ENCODE measurements at regions not wholly inside any gene's neighbourhood (a gene's known extent, or its start where the extent isn't known, plus 50 kb on each side); places are given as distances from the start of the nearest gene placed in this dataset.

DNA sequence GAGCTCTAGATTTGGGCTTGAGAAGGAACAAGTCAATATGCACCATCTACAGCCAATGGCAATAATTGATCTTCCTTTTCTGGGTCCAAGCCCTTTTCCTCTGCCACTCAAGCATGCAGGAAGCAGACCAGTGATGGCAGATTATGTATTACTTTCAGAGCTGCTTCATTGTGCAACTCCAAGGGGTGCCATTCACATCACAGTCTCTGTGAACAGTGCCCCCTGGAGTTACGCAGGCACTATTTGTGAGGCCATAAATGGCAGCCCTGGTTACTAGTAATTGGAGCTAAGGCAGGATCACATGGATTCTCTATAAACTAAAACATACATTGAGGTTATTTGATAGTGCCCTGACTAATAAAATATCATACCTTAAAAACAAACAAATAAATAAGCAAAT, 313.4 kb upstream of the SLC7A11 start:
- DNase-seq = no peak

DNA sequence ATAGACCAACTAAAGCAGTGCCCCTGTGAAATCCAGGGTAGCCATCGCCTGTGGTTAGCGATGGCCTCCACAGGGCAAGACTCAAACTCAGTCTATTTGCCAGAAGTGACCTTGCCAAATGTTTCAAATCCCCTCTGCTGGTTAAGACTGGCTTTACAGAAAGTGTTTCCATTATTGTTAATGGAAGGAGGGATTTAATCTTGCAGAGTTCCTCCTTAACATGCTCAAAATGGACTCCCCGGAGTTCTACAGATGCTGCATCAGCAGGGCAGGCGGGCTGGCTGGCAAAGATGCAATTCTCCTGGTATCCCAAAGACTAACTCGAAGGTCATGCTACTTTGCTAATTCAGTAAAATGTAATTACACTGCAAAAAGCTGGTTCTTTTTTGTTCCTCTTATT, 313.0 kb upstream of the SLC7A11 start:
- no peak for DNase-seq

DNA sequence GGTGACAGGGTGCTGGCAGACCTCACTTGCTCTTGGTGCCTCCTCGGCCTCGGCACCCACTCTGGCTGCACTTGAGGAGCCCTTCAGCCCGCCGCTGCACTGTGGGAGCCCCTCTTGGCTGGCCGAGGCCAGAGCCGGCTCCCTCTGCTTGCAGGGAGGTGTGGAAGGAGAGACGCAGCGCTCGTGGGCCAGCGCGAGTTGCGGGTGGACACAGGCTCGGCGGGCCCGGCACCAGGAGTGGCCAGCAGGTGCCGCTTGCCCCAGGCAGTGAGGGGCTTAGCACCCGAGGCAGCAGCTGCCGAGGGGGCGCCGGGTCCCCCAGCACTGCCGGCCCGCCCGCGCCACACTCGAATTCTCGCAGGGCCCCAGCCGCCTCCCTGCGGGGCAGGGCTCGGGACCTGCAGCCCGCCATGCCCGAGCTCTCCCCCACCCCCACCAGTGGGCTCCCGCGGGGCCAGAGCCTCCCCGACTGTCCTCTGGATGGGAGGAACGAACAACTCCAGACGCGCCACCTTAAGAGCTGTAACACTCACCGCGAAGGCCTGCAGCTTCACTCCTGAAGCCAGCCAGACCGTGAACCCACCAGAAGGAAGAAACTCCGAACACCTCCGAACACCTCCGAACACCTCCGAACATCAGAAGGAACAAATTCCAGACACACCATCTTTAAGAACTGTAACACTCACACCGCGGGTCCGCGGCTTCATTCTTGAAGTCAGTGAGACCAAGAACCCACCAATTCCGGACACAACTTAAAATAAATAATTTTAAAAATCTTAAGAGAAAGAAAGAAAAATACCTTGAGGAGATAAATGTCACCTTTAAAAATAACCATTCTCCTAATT, 311.1 kb upstream of the SLC7A11 start:
- no peak for DNase-seq

DNA sequence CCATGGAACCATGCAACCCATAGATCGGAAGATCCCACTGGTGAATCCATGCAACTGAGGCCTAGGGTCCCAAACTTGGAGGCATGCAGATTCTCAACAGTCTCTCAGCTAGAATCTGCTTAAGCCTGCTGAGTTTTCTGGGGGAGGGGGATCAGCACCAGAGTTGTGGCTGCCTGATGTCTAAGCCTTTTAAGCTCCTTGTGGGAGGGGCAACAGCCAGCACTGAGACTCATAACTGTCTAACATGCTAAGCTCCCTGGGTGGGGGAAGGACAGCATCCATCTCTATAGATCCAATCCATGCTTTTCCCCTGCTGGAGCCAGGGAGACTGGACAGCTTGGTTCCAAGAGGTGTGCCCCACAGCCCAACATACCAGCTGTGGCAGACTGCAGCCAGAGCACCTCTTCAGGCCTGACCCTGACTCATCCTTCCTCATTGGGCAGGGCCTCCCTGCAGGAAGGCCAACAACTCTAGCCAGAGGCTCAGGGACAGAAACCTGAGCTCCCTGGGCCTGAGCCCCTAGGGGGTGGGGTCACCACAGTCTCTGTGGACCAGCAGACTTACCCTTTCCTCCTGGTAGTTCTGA, 300.1 kb upstream of the SLC7A11 start:
- DNase-seq = no peak

DNA sequence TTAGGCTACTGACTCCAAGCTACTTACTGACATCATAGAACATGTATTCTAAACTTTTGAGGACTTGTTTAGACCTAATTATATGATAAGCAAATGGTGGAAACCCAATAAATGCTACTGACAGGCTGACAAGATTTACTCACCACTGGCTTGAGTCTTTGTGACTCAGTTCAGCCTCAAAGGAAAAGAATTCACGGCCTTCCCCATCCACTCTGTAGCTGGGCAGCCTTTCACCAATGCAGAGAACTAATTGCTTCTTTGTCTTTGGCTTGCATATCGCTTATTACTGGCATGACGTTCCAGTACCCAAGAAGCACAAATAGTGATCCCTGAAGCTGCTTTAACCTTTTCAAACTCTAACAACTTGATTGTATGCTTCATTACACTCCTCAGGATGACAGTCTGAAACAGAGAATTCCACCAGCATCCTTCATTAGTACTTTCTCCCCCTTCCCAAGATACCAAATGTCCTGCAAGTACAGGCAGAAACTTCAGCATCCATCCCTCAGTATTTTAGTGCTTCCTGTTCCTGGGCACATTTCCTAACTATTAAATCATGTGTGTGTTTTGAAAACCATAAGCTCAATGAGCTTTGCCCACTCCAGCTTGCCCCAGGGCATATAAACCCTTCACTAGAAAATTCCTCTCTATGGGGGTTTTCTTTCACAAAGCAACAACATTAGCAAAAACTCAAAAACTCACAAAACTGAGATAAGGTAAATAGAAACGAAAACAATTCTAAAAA, 298.1 kb upstream of the SLC7A11 start:
- DNase-seq = no peak

DNA sequence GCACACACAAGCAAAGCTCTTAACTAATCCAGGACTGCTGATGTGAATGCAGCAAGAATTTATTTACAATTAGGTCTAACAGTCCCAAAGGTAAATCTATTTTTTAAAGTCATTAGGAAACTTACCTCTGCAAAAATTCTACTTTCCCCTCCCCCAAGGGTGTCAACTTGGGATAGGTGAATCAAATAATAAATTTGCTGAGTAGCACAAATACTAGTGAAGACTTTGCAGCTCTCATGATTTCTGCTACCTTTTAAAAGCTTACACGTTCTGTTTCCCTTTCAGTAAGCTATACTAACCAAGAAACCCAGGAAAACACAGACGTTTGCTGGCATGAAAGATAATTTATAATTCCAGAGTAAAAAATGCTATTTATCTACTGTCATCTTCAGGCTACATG, 296.6 kb upstream of the SLC7A11 start:
- DNase-seq = no peak

DNA sequence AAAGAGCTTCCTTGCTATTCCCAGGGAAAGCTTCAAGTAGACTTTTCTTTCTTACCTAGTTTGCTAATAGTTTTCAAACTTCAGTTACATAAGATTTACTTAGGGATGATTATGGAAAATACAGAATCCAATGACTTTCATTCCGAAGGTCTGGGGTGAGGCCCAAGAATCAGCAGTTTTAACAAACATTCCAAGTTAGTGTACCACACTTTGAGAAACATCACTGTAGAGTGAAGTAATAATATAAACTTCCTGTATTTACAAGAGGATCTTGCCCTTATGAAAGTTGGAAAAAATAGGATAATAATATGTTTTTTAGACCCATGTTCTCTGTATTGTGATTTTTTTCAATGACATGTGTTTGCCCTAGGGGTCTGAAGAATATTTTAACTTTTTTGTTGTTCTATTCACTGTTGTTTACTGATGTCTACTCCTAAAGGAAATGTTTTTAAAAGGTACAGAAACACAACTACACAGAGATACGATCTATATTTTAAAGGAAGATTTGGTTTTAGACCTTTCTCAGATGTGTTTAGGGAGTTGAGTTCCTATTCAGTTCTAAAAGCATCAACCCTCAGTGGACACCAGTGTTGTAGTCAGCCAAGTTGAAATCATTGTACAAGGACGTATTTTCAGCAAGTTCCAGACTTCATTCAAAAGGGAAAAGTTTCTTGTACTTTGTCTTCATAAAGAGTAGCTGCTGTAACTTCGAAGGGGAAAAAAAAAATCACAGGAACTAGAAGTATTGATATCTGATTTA, 295.8 kb upstream of the SLC7A11 start:
- no peak for DNase-seq

DNA sequence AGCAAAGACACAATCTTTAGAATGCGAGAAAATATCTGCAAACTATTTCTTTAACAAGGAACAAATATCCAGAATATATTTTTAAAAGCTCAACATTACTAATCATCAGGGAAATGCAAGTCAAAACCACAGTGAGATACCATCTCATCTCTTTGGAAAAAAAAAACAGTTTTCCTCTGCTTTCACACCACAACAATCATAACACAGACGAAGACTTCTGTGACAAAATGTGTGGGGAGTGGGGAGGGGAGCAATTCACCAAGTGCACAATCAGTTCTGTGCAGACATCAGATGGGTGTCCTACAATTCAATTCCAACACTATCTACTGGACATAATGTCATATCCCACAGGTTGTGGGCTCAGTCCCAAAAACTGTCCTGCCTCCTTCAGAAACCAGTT, 293.2 kb upstream of the SLC7A11 start:
- DNase-seq = no peak

DNA sequence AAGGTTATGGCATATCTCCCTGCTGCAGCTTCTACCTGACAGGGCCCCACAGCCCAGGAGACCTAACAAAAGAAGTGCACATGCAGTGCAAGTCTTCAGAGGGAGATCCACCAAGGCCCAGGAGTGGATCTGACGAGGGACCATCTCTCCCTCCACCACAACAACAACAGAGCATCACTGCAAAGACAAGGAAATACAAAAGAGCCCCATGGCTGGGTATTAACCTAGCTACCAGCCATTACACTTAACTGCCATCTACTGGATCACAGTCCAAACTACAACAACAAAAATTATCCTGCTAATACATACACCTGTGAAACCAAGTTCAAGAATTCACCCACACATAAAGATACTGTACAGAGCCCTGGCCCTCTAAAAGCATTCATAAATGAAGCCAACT, 280.2 kb upstream of the SLC7A11 start:
- no peak for DNase-seq

DNA sequence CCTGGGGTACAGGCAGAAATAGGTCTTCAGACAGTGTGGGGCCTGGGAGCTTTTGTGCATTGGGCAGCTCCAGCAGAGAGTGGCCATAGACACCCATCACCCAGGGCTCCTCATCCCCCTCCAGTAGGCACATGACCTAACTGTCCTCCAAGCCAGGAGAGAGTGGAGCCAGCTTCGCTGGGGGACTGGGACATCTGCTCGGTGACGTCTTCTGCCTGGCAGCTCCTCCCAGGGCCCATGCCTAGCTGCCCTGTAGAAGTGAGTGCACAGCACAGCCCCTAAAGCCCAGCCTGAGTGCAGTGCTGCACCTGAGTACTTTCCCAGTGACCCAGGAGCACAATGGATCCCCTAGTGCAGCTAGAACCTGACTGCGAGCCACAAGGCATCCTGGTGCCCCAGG, 279.7 kb upstream of the SLC7A11 start:
- no peak for DNase-seq

DNA sequence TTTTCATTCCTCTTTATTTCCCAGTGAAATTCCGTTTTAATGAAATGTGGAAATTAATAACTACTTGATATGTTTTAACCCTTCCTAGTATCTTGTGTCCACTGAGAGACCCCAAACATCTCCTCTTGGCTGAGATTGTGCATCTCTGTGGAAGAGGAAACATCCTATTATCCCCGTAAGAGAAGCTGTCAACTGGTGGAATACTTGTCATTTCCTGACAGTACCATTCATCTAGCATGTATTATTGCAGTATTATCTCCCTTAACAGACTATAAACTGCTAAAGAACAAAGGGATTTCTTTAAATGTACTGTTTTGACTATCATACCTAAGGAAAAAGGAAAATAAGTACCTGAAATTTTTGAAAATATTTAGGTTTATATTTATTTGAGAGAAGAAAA, 277.3 kb upstream of the SLC7A11 start:
- no peak for DNase-seq

DNA sequence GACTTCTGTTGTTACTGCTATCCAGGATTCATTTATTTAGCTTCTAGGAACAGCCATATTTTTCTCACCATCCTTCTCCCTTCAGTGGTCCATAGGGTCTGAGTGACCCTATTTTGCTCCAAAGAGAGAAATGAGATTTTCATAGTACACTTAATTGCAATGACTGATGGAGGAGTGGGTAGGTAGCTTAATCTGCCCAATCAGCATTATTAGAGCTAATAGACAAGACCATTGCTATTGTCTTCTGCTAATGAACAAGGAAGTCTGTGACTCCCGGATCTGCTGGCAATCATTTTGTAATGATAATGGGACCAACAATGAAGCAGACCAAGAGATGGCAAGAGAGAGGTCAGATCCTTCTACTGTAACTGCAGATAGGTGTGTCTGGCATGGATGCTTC, 271.4 kb upstream of the SLC7A11 start:
- DNase-seq = no peak

DNA sequence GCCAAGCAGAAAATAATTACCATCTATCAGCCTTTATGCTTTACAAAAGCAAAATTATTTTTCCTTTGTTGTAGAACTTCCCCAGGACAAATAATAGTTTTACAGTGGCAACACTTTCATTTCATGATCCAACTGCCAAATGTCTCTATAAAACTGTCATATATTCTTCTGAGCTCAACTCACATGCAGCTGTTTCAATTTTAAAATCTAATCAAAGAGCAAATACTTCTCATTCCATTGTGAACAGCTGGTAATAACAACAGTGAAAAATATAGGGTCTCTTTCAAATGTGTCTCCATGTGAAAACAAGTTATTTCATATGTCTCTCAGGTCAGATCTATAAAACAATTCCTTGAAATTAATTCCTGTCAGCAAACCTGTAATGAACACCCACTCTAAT, 270.6 kb upstream of the SLC7A11 start:
- DNase-seq = no peak

DNA sequence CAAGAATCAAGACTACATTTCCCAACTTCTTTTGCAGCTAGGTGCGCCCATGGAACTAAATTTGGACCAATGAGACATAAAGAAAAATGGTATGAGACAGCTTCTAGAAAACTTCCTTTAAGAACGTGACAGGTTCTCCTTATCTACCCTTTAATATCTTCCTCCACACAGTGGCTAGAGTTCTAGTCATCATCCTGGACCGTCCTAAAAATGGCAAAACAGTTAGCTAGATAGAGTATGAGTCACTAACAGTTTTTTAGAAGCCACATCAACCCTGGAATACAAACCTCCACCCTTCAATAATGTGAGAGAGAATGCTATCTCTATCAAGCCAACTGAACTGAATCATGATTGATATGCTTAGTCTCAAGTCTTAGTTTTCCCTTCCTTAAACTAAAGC, 267.9 kb upstream of the SLC7A11 start:
- DNase-seq = no peak

DNA sequence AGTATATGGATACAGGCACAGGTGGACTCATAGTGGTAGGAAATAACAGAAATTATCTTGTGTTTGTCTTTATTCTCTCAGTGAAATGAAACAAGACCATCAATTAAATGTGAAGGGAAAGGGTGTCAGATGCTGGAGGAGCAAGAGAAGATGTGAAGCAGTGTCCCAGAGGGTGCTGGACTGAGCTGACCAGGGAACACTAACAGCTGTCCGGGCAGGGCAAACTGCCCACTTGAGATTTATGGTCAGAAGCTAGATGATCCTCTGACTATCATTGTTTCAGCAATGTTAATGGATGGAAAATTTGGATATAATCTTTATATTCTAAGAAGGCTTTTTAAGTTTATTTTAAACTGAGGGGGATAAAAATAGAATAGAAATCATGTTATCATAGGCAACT, 267.2 kb upstream of the SLC7A11 start:
- no peak for DNase-seq

DNA sequence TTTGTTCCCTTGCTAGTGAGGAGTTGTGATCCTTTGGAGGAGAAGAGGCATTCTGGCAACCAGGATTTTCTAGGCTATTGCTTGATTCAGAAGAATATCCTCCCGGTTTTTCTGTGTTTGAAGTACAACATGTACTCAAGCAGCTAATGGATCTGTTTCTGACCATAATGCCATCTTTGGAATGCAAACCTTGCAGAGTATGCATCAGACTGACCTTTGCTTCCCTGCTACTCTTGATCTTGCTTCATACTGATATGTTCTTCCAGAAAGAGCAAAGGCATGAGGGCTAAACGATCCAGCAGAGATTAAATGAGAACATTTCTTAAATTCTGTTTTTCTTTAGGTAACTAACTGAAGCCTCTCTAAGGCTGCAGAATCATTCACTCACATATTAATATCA, 265.4 kb upstream of the SLC7A11 start:
- no peak for DNase-seq

DNA sequence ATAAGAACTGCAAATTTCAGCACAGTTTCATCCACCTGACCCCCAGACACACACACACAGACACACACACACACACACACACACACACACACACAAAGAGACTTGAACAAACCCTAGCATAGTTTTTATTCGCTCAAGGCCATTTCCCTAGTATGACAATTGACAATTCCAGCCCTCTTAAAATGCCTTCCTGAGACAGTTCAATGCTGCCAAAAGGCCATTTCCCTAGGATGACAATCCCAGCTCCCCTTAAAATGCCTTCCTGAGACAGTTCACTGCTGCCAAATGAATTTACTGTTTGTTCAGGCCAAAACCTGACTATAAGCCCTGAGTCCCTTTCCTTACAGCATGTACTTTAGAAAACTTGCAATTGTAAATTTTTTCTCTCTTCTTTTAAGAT, 259.5 kb upstream of the SLC7A11 start:
- DNase-seq = no peak

DNA sequence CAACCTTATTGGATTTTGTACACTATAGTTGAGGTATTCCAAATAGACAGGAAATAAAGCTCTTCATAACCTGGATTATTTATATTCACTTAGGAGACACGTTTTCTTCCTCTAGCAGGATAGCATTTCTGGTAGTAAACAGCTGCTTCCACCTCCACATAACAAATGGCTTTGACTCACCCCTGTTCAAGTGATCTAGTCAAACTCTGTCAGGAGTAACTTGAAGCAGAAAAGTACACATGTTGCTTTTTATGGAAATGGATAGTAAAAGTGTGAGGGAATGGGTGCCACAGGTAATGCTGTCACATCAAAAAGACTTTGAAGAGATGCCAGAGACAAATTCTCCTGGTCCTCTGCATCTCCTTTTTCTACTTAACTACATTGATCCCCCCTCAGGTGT, 258.7 kb upstream of the SLC7A11 start:
- DNase-seq = no peak

DNA sequence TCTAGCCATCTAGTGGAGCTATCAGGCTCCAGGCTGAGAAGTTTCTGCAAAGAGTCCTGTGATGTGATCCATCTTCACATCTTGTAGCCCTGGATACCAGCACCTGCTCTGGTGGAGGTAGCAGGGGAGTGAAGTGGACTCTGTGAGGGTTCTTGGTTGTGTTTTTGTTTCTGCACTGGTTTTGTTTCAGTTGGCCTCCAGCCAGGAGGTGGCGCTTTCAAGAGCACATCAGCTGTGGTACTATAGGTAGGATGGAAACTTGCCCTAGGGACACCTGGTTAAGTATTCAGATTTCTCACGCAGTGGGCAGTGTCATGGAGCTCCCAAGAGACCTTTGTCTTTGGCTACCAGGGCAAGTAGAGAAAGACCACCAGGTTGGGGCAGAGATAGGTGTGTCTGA, 257.5 kb upstream of the SLC7A11 start:
- DNase-seq = no peak

DNA sequence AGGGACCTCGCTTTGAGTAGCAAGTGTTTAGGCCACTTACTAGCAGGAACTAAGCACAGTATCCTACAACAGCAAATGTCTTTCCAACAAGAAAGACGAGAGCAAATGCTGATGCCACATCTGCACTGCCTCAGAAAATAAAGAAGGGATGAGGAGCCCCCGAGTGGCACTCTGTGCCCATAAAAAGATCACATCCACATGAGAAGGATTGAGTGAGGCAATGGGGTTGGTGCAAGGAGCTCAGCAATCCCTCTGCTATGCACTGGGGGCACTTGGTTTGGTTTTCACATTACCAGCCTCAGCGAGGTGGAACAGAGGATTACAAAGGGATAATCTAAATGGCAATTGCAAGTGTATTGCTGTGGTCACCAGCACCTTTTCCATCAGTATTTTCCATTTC, 252.8 kb upstream of the SLC7A11 start:
- DNase-seq = no peak

DNA sequence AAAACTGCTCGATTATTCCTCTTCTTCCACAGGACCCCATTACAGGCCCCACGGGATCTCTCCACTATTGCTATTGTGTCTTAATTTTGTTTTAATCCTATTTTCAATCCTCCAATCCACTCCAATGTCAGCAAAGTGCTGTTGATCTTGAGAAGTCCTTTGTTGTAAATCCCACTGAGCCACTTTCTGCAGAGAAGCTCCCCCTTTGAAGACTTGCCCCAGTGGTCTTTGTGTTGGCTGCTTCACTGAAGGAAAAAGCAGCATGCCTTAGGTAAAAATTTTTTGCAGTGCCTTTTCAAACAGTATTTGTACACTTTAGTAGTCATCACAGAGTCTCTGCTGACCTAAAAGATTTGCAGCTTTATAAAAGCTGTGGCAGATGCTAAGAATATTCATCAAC, 252.0 kb upstream of the SLC7A11 start:
- DNase-seq = no peak

DNA sequence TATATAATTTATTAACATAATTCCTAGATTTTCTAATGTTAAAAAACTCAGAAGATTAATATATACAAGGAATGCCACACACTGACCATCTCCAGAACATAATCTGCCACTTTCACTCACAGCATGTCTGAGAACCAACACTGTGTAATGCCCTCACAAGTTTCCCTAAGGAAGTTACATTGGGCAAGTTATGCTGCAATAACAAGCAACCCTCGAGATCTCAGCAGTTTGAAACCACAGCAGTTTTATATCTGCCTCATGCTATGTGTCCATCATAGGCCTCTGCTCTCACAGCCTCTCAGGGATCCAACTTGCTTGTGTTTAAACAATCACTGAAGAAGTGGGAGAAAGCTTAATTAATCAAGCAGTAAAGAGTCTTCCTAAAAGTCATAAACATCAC, 250.0 kb upstream of the SLC7A11 start:
- no peak for DNase-seq

DNA sequence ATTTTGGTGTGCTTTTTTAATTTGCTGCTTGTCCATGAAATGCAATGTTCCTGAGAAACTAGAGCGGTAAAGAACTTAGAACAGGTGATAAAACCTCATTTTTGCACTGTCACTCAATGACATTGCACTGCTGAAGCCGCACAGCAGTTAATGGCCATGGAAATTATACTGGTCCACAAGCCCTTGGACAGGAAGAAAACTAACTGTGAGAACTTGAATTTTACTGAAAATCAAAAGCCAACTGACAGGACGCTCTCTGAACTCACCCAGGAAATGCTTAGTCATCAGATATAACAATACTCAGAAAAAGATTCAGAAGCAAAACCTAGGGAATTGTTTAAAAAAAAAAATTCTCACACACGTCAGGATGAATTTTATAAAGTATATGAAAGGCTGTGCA, 246.4 kb upstream of the SLC7A11 start:
- DNase-seq = no peak

DNA sequence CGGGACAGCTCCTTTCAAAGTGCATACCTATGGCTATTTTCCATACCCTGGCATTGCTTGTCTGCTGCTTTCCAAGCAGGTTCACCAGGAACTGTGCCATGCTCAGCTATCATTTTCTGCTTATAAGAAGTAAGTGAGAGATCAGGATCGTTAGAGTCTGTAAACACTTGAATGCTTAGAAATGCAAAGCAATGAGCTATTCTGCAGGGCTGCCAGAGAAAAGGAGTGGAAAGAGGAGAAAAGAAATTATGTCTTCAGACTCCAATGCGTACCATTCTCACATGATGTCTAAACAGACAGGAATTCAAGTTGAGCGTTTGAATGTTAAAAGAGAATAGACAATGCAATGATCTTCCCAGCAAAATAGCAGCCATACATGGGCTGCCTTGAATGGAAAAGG, 245.5 kb upstream of the SLC7A11 start:
- DNase-seq = no peak

Measured in activated effector memory CD4-positive, alpha-beta T cell treated with Interleukin-2 at 50 U/mL for 16 hours (primary cell).